ENCODE measurements at regions not wholly inside any gene's neighbourhood (a gene's known extent, or its start where the extent isn't known, plus 50 kb on each side); places are given as distances from the start of the nearest gene placed in this dataset.

DNA sequence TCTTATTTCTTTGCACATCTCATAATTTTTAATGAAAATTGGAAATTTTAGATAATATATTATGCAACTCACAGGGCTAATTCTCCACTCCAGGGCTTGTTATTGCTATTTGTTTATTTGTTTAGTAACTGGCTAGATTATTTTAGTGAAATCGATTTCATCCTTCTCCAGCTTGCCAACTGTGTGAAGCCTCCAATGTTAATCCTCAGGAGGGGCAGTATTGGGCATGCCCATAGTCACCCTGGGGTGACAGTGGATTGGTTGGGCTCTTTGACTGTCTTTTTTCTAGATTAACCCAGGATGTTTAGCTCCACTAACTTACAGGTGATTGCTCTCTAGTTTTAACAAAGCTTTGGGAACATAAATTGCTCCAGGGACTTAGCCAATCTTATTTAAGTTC, 450.1 kb downstream of the BMP2 start:
- Histone ChIP-seq H3K9me3 (ENCODE audit: control insufficient read depth, insufficient read depth, low read depth, low read length) (no peaks in the 10 kb centered on the region), H3K27ac (ENCODE audit: extremely low read depth, low read depth, low read length) (no peak overlapping the region), H3K4me3 (ENCODE audit: low read depth, low read length) (no peak overlapping the region), H3K4me1 (ENCODE audit: control insufficient read depth, insufficient read depth, low read length) (no peaks in the 10 kb centered on the region), H3K36me3 (ENCODE audit: control insufficient read depth in 2 of 2, insufficient read depth in 1 of 2, low read length in 2 of 2) (no peaks in the 10 kb centered on the region)
- TF ChIP-seq WT1 (tag by site-specific recombination; IDR thresholded peaks at IDR 0.05) (no peak), ZNF776 (tag by site-specific recombination; IDR thresholded peaks at IDR 0.05; ENCODE audit: borderline replicate concordance) (no peak), ZNF121 (tag by site-specific recombination; IDR thresholded peaks at IDR 0.05) (no peak), KLF9 (tag by site-specific recombination; IDR thresholded peaks at IDR 0.05; ENCODE audit: low read depth) (no peak), BCL11B (tag by site-specific recombination; IDR thresholded peaks at IDR 0.05; ENCODE audit: low read depth) (no peak), ZNF843 (tag by site-specific recombination; IDR thresholded peaks at IDR 0.05) (no peak), ZNF645 (tag by site-specific recombination; IDR thresholded peaks at IDR 0.05) (no peak)
- ChIA-PET POLR2A (no interaction called here), CTCF (no interaction called here)

GRCh38 chr20:7220755-7221154, 453.3 kb downstream of the BMP2 start:
- CTCF ChIA-PET: no interaction called here
- Histone ChIP-seq H3K4me3 (ENCODE audit: low read depth, low read length) (no peak overlapping the region), H3K36me3 (ENCODE audit: control insufficient read depth in 2 of 2, insufficient read depth in 1 of 2, low read length in 2 of 2) (no peaks in the 10 kb centered on the region), H3K9me3 (ENCODE audit: control insufficient read depth, insufficient read depth, low read depth, low read length) (no peaks in the 10 kb centered on the region), H3K4me1 (ENCODE audit: control insufficient read depth, insufficient read depth, low read length) (no peaks in the 10 kb centered on the region), H3K27ac (ENCODE audit: extremely low read depth, low read depth, low read length) (no peak overlapping the region)
- no peak for TF ChIP-seq ZNF501 (tag by site-specific recombination; IDR thresholded peaks at IDR 0.05)
- POLR2A ChIA-PET: no interaction called here

- Histone ChIP-seq H3K36me3 (ENCODE audit: control insufficient read depth in 2 of 2, insufficient read depth in 1 of 2, low read length in 2 of 2) (no peaks in the 10 kb centered on the region), H3K4me1 (ENCODE audit: control insufficient read depth, insufficient read depth, low read length) (no peaks in the 10 kb centered on the region), H3K27ac (ENCODE audit: extremely low read depth, low read depth, low read length) (no peak overlapping the region), H3K9me3 (ENCODE audit: control insufficient read depth, insufficient read depth, low read depth, low read length) (no peaks in the 10 kb centered on the region), H3K4me3 (ENCODE audit: low read depth, low read length) (no peak overlapping the region)
- ChIA-PET CTCF (interaction anchor here (0.6 kb wide), 1 partner anchor 131 kb away, joined by 3 read pairs; no protein-coding TSS in a partner anchor), POLR2A (no interaction called here)
- TF ChIP-seq ZBTB48 (tag by site-specific recombination; IDR thresholded peaks at IDR 0.05) (no peak), PRDM10 (tag by site-specific recombination; IDR thresholded peaks at IDR 0.05) (no peak), ZNF768 (tag by site-specific recombination; IDR thresholded peaks at IDR 0.05) (no peak)
Measured at GRCh38 chr20:7226156-7226555, 458.7 kb downstream of the BMP2 start.

DNA sequence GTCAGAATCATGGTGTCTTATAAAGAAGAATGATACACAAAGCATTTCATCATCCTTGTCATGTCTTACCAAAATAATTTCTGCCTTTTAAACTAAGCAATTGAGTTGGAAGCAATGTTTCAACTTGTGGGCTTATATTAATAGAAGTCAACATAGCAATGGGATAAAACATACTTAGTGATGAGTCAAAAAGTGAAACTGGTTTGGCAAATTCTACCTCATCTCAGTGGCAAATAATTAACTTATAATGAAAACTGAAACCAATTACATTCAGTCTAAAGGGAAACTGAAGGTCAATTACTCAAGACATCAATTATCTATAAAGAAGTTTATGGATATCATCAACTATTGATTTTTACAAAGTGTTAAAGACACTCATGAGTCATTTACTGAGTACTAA, 463.8 kb downstream of the BMP2 start:
- POLR2A ChIA-PET: no interaction called here
- H3K4me3 ChIP-seq (ENCODE audit: low read depth, low read length): no peak overlapping the region
- H3K9me3 ChIP-seq (ENCODE audit: control insufficient read depth, insufficient read depth, low read depth, low read length): no peaks in the 10 kb centered on the region
- H3K27ac ChIP-seq (ENCODE audit: extremely low read depth, low read depth, low read length): no peak overlapping the region
- CTCF ChIA-PET: no interaction called here
- H3K36me3 ChIP-seq (ENCODE audit: control insufficient read depth in 2 of 2, insufficient read depth in 1 of 2, low read length in 2 of 2): no peaks in the 10 kb centered on the region
- no peaks in the 10 kb centered on the region for H3K4me1 ChIP-seq (ENCODE audit: control insufficient read depth, insufficient read depth, low read length)
- TF ChIP-seq GFI1B (tag by site-specific recombination; IDR thresholded peaks at IDR 0.05) (no peak), ZNF148 (tag by site-specific recombination; IDR thresholded peaks at IDR 0.05; ENCODE audit: borderline replicate concordance) (no peak), ZNF473 (tag by site-specific recombination; IDR thresholded peaks at IDR 0.05) (no peak), ZNF645 (tag by site-specific recombination; IDR thresholded peaks at IDR 0.05) (no peak), ZNF248 (tag by site-specific recombination; IDR thresholded peaks at IDR 0.05) (no peak), TCF7L2 (IDR thresholded peaks at IDR 0.05; ENCODE audit: borderline replicate concordance, low read depth, low read length) (no peak)
- TF ChIP-seq, protein P1, sequence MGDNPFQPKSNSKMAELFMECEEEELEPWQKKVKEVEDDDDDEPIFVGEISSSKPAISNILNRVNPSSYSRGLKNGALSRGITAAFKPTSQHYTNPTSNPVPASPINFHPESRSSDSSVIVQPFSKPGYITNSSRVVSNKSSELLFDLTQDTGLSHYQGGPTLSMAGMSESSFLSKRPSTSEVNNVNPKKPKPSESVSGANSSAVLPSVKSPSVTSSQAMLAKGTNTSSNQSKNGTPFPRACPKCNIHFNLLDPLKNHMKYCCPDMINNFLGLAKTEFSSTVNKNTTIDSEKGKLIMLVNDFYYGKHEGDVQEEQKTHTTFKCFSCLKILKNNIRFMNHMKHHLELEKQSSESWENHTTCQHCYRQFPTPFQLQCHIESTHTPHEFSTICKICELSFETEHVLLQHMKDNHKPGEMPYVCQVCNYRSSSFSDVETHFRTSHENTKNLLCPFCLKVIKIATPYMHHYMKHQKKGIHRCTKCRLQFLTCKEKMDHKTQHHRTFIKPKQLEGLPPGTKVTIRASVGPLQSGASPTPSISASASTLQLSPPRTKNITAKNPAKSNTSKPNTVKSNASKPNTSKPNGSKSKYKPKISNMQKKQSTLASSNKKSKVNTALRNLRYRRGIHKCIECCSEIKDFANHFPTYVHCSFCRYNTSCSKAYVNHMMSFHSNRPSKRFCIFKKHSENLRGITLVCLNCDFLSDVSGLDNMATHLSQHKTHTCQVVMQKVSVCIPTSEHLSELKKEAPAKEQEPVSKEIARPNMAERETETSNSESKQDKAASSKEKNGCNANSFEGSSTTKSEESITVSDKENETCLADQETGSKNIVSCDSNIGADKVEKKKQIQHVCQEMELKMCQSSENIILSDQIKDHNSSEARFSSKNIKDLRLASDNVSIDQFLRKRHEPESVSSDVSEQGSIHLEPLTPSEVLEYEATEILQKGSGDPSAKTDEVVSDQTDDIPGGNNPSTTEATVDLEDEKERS (tag by site-specific recombination; IDR thresholded peaks at IDR 0.05): no peak
